ENCODE measurements at regions not wholly inside any gene's neighbourhood (a gene's known extent, or its start where the extent isn't known, plus 50 kb on each side); places are given as distances from the start of the nearest gene placed in this dataset.

- TF ChIP-seq CTCF (IDR thresholded peaks at IDR 0.05) (no peak), POLR2A (IDR thresholded peaks at IDR 0.05) (no peak)
These were observed 166.1 kb downstream of the MARCHF11 start for GRCh38 chr5:16013334-16014065.
